ENCODE measurements at regions not wholly inside any gene's neighbourhood (a gene's known extent, or its start where the extent isn't known, plus 50 kb on each side); places are given as distances from the start of the nearest gene placed in this dataset.
A peak's percentile ranks its signal among the peaks of the same experiment; 100 is the strongest.

GRCh38 chr1:243942196-243943150, 92.4 kb upstream of the AKT3 start (continued):
- TF ChIP-seq DBP (CRISPR knock-in tag; IDR thresholded peaks at IDR 0.05; ENCODE audit: not compliant biosample characterization): no peak

- WGBS (ENCODE audit: low lambda C conversion rate): 0% methylated on average over 6 of the region's 6 CpGs
- H3K4me3 ChIP-seq (replicated peaks in 1 of 3; ENCODE audit: insufficient read depth in 1 of 3, low read depth in 2 of 3, low read length in 3 of 3): no peak overlapping the region
- DNase-seq (ENCODE audit: low spot score) (no peak), FAIRE-seq (no peak), ATAC-seq (no peak)
- H3K4me2 ChIP-seq (ENCODE audit: low read depth, low read length): no peak overlapping the region
- no peak overlapping the region for H3K9ac ChIP-seq (ENCODE audit: insufficient read depth, low read depth, low read length)
- ChIA-PET CTCF (ENCODE audit: low intra/inter-chr PET ratio, low total read pairs) (no interaction called here), POLR2A (no interaction called here)
- H3K27me3 ChIP-seq (ENCODE audit: control insufficient read depth in 1 of 2, insufficient read depth in 2 of 2, low read length in 2 of 2): peaks cover 0 to 7% of the 10 kb centered on the region in 2 experiments; a peak in 1 of 5 replicates
- intact Hi-C loops (cut with micrococcal nuclease; ENCODE audit: unreplicated experiment): no loop called here
- TF ChIP-seq NFE2 (CRISPR knock-in tag; IDR thresholded peaks at IDR 0.05): no peak
- no TSS peak for BruUV-seq (replicated peaks)
- no peaks in the 10 kb centered on the region for H3K79me2 ChIP-seq (ENCODE audit: insufficient read depth, low read length)
- no peak overlapping the region for H3K27ac ChIP-seq (ENCODE audit: extremely low read length, insufficient read depth, low read length)
- no peaks in the 10 kb centered on the region for H3K9me3 ChIP-seq (ENCODE audit: low read length)
- no peak overlapping the region for H2AFZ ChIP-seq (ENCODE audit: low read length)
- no peaks in the 10 kb centered on the region; the same call in 1 of the 2 replicates for H4K20me1 ChIP-seq (ENCODE audit: insufficient read depth, low read length)
- no peaks in the 10 kb centered on the region for H3K36me3 ChIP-seq (replicated peaks in 1 of 2; ENCODE audit: control insufficient read depth in 1 of 2, insufficient read depth in 2 of 2, low read length in 2 of 2)
- in situ Hi-C loops (cut with HindIII; ENCODE audit: extremely low pct_ligation_motif_present, low pct_unique_long_range_greater_than_20kb): no loop called here
- peaks cover 18% of the 10 kb centered on the region for H3K4me1 ChIP-seq (ENCODE audit: insufficient read depth, low read length)
Measured at GRCh38 chr1:243940451-243940850, 90.4 kb upstream of the AKT3 start.

GRCh38 chr1:243939167-243939848, 89.3 kb upstream of the AKT3 start:
- Histone ChIP-seq H4K20me1 (ENCODE audit: insufficient read depth, low read length) (no peaks in the 10 kb centered on the region; the same call in 1 of the 2 replicates), H3K9me3 (ENCODE audit: low read length) (no peaks in the 10 kb centered on the region; the same call in 1 of the 2 replicates), H3K4me2 (ENCODE audit: low read depth, low read length) (no peak overlapping the region), H3K9ac (ENCODE audit: insufficient read depth, low read depth, low read length) (no peak overlapping the region), H3K36me3 (replicated peaks in 1 of 2; ENCODE audit: control insufficient read depth in 1 of 2, insufficient read depth in 2 of 2, low read length in 2 of 2) (no peaks in the 10 kb centered on the region), H3K79me2 (ENCODE audit: insufficient read depth, low read length) (no peaks in the 10 kb centered on the region), H2AFZ (ENCODE audit: low read length) (no peak overlapping the region), H3K27me3 (ENCODE audit: control insufficient read depth in 1 of 2, insufficient read depth in 2 of 2, low read length in 2 of 2) (peaks cover 0 to 7% of the 10 kb centered on the region in 2 experiments; a peak in 1 of 5 replicates), H3K27ac (ENCODE audit: extremely low read length, insufficient read depth, low read length) (no peak overlapping the region), H3K4me1 (ENCODE audit: insufficient read depth, low read length) (peaks cover 12% of the 10 kb centered on the region), H3K4me3 (replicated peaks in 1 of 3; ENCODE audit: insufficient read depth in 1 of 3, low read depth in 2 of 3, low read length in 3 of 3) (no peak overlapping the region)
- FAIRE-seq: no peak
- intact Hi-C loops (cut with micrococcal nuclease; ENCODE audit: unreplicated experiment) (no loop called here), in situ Hi-C loops (cut with HindIII; ENCODE audit: extremely low pct_ligation_motif_present, low pct_unique_long_range_greater_than_20kb) (no loop called here)
- BruUV-seq (replicated peaks): no TSS peak
- POLR2A ChIA-PET: no interaction called here
- CTCF ChIA-PET (ENCODE audit: low intra/inter-chr PET ratio, low total read pairs): no interaction called here
- TF ChIP-seq ZNF747 (CRISPR knock-in tag; IDR thresholded peaks at IDR 0.05; ENCODE audit: borderline replicate concordance) (no peak), ZNF883 (CRISPR knock-in tag; IDR thresholded peaks at IDR 0.05; ENCODE audit: not compliant biosample characterization) (no peak), FOXC1 (CRISPR knock-in tag; IDR thresholded peaks at IDR 0.05; ENCODE audit: borderline replicate concordance) (no peak), MAFF (IDR thresholded peaks at IDR 0.05; ENCODE audit: low read depth, low read length) (peak; percentile 34; the same call in 1 of the 2 replicates), ZNF724P (CRISPR knock-in tag; IDR thresholded peaks at IDR 0.05; ENCODE audit: borderline replicate concordance) (no peak), MAFK (conservative IDR thresholded peaks at IDR 0.05 in 1 of 2, IDR thresholded peaks at IDR 0.05 in 1 of 2; ENCODE audit: low read length in 2 of 2) (peak in 1 of 2 experiments; percentile 29; a peak in 3 of 4 replicates), NR2F2 (IDR thresholded peaks at IDR 0.05; ENCODE audit: borderline replicate concordance, low read depth) (no peak), NFE2L2 (IDR thresholded peaks at IDR 0.05; ENCODE audit: low read length) (peak; percentile 64)
- no peak for ATAC-seq
- DNase-seq (ENCODE audit: low spot score): no peak
- WGBS (ENCODE audit: low lambda C conversion rate): 13% methylated on average over 3 of the region's 3 CpGs

Data from HepG2 (cell line).